ENCODE measurements at regions not wholly inside any gene's neighbourhood (a gene's known extent, or its start where the extent isn't known, plus 50 kb on each side); places are given as distances from the start of the nearest gene placed in this dataset.
A peak's percentile ranks its signal among the peaks of the same experiment; 100 is the strongest.

DNA sequence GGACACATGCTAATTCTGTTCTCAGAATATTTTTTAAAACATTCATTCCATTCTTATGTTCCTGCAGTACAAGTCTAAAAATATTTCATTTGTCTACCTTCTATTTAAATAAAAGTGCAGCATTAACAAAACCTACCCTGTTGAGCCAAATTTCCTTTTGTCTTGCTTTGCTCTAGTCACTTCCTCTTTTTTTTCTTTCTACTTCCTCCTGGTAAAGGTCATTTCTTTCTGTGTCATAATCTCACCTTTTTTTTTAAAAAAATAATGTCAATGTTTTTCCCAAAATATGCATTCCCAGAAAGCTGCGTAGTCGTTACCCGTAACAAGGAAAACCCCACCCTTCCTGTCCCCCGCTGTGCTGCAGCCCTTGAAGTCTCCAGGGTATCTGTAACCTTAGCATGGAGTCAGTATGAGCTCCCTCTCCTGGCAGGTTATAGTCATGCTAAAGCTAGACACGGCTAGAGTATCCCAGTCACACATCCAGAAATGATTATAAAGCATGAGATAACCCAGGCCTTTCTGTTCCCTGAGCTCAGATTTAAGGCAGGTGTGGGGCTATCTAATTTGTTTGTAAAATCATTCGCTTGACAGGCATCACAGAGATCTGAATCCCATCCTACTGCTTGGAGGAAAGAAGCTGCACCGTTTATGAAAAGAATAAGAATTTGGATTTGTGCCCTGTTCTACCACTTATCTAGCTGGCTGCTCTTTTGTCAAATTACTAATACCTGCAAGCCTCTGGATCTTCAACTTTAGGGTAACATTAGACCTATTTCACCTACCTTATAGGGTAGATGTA is 51.1 kb upstream of the EED start:
- peak; percentile 71 for DNase-seq

GRCh38 chr11:86192519-86193257 is 51.9 kb upstream of the EED start:
- DNase-seq: no peak

- no peak for DNase-seq
These were observed 52.7 kb upstream of the EED start for GRCh38 chr11:86191874-86192273.

- DNase-seq: no peak
These were observed 57.5 kb upstream of the EED start for GRCh38 chr11:86187027-86187426.

- no peak for DNase-seq
These were observed 58.2 kb upstream of the EED start for GRCh38 chr11:86186386-86186785.

- no peak for DNase-seq
These were observed 59.2 kb upstream of the EED start for GRCh38 chr11:86185381-86185750.

DNA sequence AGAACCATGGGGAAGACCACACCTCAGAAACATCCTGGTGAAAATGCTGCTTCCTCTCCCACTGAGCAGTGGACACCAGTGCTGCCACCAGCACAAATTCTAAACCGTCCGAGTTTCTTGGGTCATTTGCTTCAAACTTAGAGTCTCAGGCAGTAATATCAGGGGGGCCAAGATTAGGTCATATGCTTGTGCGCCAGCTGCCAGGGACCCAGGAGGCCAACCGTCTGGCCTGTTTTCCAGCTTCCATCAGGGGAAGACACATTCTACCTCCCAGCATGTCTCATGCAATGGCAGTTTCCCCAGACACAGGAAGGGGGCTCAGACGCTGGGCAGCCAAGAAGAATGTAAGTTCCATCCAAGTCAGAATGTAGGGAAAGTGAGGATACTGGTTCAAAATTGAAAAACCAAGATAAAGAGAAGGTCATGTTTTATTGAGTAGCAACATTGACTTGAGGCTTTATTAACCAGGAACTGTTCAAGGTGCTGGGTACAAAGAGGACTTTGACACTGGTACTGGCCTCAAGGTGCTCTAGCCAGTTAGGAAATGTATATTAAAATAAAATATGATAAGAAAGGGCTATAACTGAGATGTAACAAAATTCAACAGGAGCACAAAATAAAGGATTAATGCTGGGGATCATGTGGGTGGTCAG is 59.7 kb upstream of the EED start:
- no peak for DNase-seq

GRCh38 chr11:86183694-86184093 is 60.9 kb upstream of the EED start:
- DNase-seq: peak; percentile 63

DNA sequence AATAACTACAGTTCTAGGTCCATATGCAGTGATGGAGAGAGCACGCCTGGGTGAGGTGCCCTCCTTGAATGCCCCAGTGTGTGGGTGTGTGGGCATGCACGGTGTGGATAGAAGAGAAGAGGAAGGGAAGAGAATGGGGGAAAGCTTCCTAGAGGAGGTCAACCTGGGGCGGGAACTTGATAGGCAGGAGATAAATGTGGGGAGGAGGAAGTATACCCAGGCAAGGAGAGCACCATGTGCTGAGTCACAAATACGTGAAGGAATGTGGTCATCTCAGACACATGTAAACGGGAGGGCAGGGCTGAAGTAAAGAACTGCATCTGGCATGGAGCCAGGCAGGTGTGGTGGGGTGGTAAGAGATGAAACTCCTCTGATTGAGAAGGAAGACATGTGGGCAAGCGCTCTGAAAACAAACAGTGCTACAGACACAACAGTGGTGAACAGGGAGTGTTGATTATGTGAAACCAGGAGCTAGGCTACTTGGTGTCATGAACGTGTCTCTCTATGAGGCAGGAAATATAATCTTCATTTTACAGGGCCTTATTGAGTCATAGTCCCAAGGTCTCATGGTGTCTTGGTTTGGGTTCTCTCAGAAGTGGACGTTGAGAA is 61.5 kb upstream of the EED start:
- DNase-seq: peak; percentile 86

DNA sequence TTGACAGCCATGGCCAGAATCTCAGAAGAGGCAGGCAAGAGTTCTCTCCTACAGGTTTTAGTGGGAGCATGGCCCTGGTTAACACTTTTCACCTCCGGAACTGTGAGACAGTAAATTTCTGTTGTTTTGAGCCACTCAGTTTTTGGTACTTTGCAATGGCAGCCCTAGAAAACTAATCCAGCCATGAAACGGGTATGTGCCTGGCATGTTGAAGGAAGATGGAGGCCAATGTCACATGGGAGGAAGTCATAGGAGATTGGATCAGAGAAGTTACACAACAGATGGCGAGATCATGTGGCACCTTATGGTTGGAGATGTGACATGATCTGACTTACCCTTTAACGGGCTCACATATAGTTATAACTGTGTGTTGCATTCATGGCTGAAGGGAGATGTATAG is 63.2 kb upstream of the EED start:
- DNase-seq: no peak

- no peak for DNase-seq
These were observed 63.7 kb upstream of the EED start for GRCh38 chr11:86180851-86181250.

GRCh38 chr11:86180423-86180822 is 64.1 kb upstream of the EED start:
- no peak for DNase-seq

DNA sequence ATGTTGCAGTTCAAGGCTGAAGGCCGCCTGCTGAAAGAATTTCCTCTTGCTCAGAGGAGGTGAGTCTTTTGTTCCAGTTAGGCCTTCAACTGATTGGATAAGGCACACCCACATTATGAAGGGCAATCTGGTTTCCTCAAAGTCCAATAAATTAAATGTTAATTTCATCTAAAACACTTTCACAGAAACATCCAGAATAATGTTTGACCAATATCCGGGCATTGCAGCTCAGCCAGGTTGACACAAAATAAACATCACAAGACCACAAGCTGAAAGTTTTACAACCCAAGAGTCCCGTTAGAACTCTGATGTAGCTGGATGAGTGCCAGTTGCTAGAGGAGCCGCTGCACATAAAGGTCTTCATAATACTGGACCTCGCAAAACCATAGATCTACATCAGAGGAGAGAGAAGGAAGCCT is 64.9 kb upstream of the EED start:
- no peak for DNase-seq

DNA sequence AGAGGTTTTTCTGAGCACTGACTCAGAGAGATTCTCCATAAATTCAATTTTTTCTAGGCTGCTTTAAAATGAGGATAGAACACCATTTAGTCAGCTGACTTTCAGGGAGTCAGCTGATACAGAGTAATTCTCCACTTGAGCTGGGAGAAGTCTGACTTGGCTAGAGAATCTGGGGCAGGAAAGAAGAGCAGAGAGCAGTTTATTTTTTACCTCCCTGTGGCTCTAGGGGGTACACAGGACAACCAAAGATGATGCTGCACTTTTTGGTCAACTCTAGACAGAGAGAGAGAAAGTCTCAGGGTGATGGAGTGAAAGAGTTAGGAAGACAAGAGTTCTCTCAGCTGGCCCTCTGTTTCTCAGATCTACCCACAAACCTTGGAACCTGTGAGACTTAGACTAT is 67.3 kb upstream of the EED start:
- DNase-seq: no peak

GRCh38 chr11:86176165-86176884 is 68.2 kb upstream of the EED start:
- peak; percentile 76 for DNase-seq

GRCh38 chr11:86175626-86176025 is 68.9 kb upstream of the EED start:
- no peak for DNase-seq

DNA sequence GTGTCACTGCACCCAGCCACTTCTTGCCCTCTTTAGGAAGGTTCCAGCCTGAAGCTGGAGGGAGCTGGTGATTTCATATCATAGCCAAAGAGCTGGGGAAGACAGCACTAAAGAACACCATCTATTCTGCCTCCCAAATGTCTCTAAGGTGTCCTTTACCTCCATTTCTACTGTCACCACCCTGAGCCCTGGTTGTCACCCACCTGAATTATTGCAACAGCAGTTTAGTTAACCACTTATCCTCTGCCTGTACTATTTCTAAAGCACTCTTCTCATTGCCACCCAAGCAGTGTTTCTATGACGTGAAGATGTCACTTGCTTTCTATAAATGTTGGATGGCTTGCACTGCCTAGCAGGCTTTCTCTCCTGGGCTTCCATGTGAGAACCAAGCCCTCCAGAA is 69.4 kb upstream of the EED start:
- DNase-seq: no peak

DNA sequence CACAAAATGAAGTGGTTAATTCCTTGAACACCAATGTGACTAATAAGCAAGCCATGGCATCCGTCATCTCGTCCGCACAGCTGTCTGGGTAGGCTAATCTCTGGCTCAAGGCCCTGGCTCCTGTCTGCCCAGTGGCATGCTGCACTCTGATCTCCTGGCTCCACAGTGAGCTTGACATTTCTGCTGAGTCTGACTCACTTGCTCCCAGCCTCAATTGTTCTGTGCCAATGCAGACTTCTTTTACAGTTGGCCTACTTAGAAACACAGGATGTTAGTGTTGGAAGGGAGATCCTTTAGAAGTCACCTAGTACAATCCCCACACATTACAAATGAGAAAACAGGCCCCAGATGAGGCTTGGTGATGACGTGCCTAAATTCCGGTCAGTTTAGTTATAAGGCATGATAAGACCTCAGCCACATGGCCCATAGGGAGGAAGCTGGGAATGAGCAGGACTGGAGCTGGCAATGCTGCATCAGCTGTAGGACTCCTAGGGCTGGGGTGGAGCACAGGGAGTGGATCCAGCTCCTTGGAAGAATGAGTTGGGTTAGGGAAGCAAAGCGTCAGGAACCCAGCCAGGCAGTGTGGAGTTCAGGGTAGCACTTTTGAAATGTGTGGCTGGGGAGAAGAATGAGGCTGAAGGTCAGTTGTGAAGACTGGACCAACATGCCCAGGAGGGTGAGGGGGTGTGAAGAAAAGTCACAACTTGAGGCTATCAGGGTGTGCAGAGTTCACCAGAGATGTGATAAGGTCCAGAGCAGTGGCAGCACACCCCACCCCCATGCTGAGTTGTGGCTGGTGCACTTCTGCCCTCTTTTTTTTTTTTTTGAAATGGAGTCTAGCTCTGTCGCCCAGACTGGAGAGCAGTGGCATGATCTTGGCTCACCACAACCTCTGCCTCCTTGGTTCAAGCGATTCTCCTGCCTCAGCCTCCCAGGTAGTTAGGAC is 70.2 kb upstream of the EED start:
- no peak for DNase-seq

GRCh38 chr11:86172894-86173293 is 71.7 kb upstream of the EED start:
- DNase-seq: peak; percentile 17

- DNase-seq: no peak
These were observed 72.9 kb upstream of the EED start for GRCh38 chr11:86171627-86172026.

DNA sequence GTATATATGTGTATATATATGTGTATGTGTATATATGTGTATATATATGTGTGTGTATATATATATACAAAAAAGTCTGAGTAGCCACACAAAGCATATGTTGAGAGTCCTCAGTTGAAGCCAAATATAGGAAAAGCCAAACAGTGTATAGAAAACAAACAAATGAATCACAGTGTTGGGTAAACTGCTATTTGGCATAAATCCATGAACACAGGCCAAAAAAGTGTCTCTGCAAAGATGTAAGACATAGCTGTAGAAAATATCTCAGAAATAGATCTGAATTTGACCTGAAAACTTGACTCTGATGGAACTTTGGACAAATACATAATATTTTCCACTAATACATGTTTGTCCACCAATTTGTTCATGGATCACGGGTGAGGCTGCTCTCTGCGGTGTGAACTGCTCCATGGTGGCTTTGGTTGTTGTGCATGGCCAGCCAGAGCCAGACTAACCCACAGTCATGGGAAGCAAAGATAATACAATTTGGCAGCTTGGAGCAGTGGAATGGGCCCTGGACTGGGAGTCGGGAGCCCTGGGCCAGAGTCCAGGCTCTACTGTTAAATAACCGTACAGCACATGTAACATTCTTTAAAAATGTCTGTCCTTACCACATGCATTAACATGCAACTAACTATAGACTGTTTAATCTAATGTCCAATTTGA is 76.9 kb upstream of the EED start:
- DNase-seq: no peak
